ENCODE measurements at regions not wholly inside any gene's neighbourhood (a gene's known extent, or its start where the extent isn't known, plus 50 kb on each side); places are given as distances from the start of the nearest gene placed in this dataset.

DNA sequence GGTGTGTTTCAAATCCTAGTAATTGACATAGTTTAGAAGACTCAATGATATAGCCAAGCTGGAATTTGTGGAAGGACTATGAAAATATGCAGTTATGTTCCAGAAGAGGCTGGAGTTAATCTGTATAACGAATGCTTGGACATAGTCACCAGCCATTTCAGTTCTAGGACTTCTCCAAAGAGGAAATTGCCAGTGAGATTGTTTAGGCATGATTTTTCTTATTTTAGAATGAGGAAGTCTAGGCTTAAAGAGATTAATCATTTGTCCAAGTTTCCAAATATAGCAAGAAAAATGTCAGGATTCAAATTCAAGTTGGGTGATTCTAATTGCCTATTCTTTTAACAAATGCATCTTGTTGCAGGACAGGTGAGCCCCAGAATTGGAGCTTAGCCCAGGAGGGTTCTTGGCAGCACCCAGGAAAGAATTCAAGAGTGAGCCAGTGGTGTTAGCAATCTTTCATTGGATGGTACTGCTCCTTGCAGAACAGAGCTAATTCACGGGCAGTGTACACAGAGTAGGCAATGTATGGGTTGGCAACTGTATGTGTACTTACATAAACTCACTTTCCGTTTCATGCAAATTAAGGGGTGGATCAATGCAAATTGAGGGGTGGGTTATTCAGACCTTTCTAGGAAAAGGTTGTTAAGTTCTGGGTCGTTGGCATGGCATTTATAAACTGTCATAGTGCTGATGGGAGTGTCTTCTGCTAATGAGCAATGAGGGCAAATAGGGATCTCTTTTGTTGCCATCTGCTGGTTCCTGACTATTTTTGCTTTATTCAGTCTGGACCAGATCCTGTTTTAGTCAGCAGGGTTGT, 763.1 kb upstream of the SLITRK1 start:
- 35 to 57% (median 47%) methylated on average over 4 of the region's 4 CpGs for WGBS, 5 donors
- intact Hi-C loops (cut with DNase I; ENCODE audit: low total_unique reads) = no loop called here
- H3K36me3 ChIP-seq = no peaks in the 10 kb centered on the region
- no peak overlapping the region for H3K27ac ChIP-seq
- H3K27me3 ChIP-seq (replicated peaks in 1 of 7) = no peaks in the 10 kb centered on the region
- H3K9me3 ChIP-seq = peaks cover 0 to 4% (median 0%) of the 10 kb centered on the region in 8 donors
- H3K4me3 ChIP-seq = no peak overlapping the region
- TF ChIP-seq POLR2A (IDR thresholded peaks at IDR 0.05) (no peak), POLR2AphosphoS5 (IDR thresholded peaks at IDR 0.05) (no peak)
- TF ChIP-seq, protein P1, sequence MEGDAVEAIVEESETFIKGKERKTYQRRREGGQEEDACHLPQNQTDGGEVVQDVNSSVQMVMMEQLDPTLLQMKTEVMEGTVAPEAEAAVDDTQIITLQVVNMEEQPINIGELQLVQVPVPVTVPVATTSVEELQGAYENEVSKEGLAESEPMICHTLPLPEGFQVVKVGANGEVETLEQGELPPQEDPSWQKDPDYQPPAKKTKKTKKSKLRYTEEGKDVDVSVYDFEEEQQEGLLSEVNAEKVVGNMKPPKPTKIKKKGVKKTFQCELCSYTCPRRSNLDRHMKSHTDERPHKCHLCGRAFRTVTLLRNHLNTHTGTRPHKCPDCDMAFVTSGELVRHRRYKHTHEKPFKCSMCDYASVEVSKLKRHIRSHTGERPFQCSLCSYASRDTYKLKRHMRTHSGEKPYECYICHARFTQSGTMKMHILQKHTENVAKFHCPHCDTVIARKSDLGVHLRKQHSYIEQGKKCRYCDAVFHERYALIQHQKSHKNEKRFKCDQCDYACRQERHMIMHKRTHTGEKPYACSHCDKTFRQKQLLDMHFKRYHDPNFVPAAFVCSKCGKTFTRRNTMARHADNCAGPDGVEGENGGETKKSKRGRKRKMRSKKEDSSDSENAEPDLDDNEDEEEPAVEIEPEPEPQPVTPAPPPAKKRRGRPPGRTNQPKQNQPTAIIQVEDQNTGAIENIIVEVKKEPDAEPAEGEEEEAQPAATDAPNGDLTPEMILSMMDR (IDR thresholded peaks at IDR 0.05 in 8 of 11, conservative IDR thresholded peaks at IDR 0.05 in 3 of 11) = no peak
- H3K4me1 ChIP-seq = no peaks in the 10 kb centered on the region
- DNase-seq = no peak

DNA sequence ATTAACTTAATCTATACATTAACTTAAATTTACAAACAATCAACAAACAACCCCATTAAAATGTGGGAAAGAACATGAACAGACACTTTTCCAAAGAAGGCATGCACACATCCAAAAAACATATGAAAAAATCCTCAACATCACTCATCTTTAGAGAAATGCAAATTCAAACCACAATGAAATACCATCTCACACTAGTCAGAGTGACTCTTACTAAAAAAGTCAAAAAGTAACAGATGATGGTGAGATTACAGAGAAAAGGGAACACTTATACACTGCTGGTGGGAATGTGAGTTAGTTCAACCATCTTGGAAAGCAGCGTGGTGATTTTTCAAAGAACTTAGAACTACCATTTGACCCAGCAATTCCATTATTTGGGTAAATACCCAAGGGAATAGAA, 759.2 kb upstream of the SLITRK1 start:
- H3K9me3 ChIP-seq = peaks cover 0 to 9% (median 3%) of the 10 kb centered on the region in 8 donors
- H3K4me1 ChIP-seq = no peaks in the 10 kb centered on the region
- H3K36me3 ChIP-seq = no peaks in the 10 kb centered on the region
- intact Hi-C loops (cut with DNase I; ENCODE audit: low total_unique reads) = no loop called here
- no peak overlapping the region for H3K27ac ChIP-seq
- WGBS, 5 donors = 75 to 90% (median 86%) methylated on average over 1 of the region's 1 CpG
- TF ChIP-seq, protein P1 (IDR thresholded peaks at IDR 0.05 in 8 of 11, conservative IDR thresholded peaks at IDR 0.05 in 3 of 11) = no peak
- TF ChIP-seq POLR2AphosphoS5 (IDR thresholded peaks at IDR 0.05) (no peak), POLR2A (IDR thresholded peaks at IDR 0.05) (no peak)
- H3K4me3 ChIP-seq = no peak overlapping the region
- DNase-seq = no peak
- H3K27me3 ChIP-seq (replicated peaks in 1 of 7) = no peaks in the 10 kb centered on the region

DNA sequence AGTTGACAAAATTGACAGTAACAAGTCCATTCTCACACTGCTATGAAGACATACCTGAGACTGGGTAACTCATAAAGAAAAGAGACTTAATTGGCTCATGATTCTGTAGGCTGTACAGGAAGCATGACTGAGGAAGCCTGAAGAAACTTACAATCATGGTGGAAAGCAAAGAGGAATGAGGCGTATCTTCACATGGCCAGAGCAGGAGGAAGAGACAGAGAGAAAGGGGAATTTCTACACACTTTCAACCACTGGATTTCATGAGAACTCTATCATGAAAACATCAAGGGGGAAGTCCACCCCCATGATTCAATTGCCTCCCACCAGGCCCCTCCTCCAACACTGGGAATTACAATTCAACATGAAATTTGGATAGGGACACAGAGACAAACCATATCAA, 758.4 kb upstream of the SLITRK1 start:
- no peak for DNase-seq
- TF ChIP-seq POLR2A (IDR thresholded peaks at IDR 0.05) = no peak
- TF ChIP-seq, protein P1 (IDR thresholded peaks at IDR 0.05 in 8 of 11, conservative IDR thresholded peaks at IDR 0.05 in 3 of 11) = no peak
- no peak for TF ChIP-seq POLR2AphosphoS5 (IDR thresholded peaks at IDR 0.05)
- Histone ChIP-seq H3K9me3 (peaks cover 0 to 9% (median 3%) of the 10 kb centered on the region in 8 donors), H3K36me3 (no peaks in the 10 kb centered on the region), H3K27ac (no peak overlapping the region), H3K27me3 (replicated peaks in 1 of 7) (no peaks in the 10 kb centered on the region), H3K4me1 (no peaks in the 10 kb centered on the region), H3K4me3 (no peak overlapping the region)
- 6 to 96% (median 93%) methylated on average over 1 of the region's 1 CpG for WGBS, 5 donors
- intact Hi-C loops (cut with DNase I; ENCODE audit: low total_unique reads) = no loop called here

DNA sequence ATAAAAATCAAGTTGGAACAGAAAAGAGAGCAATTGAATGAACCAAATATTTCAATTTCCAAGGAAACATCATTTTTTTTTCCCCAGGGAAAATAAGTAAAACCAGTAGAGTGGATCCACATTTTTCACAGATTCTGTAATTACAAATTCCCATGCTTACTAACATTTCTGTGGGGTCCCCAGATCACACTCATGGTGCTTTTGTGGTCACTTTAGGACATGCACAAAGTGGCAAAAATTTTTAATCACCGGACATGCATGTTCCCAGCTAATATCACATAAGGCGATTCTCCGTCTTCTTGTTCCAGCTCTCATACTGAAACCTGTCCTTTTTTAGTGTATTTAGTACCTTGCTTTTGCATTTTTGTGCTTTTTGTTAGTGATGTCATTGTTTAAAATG, 748.2 kb upstream of the SLITRK1 start:
- 95 to 98% (median 95%) methylated on average over 3 of the region's 3 CpGs for WGBS, 5 donors
- no peaks in the 10 kb centered on the region for H3K27me3 ChIP-seq (replicated peaks in 1 of 7)
- intact Hi-C loops (cut with DNase I; ENCODE audit: low total_unique reads) = no loop called here
- peaks cover 0 to 6% (median 0%) of the 10 kb centered on the region in 8 donors for H3K9me3 ChIP-seq
- no peaks in the 10 kb centered on the region for H3K4me1 ChIP-seq
- H3K4me3 ChIP-seq = no peak overlapping the region
- H3K27ac ChIP-seq = no peak overlapping the region
- no peaks in the 10 kb centered on the region for H3K36me3 ChIP-seq
- no peak for DNase-seq
- TF ChIP-seq POLR2A (IDR thresholded peaks at IDR 0.05) (no peak), POLR2AphosphoS5 (IDR thresholded peaks at IDR 0.05) (no peak)
- TF ChIP-seq, protein P1 (IDR thresholded peaks at IDR 0.05 in 8 of 11, conservative IDR thresholded peaks at IDR 0.05 in 3 of 11) = no peak
